PFSK-1 (cell line): ENCODE measurements at regions not wholly inside any gene's neighbourhood (a gene's known extent, or its start where the extent isn't known, plus 50 kb on each side); places are given as distances from the start of the nearest gene placed in this dataset.

ENCODE experiments used
- FOXP2 ChIP-seq: optimal IDR thresholded peaks from 2 replicates; pipeline ENCODE3; 2011; ENCODE audit warnings: borderline replicate concordance, control low read depth, inconsistent platforms; ENCODE audit not compliant: insufficient read depth; ENCODE audit errors: extremely low read length, extremely low read depth
- POLR2AphosphoS5 ChIP-seq: IDR thresholded peaks from 2 replicates; pipeline ENCODE4 v1.6.1; 2012; ENCODE audit warnings: low read depth, mild to moderate bottlenecking, control low read depth, low read length, moderate library complexity
- REST ChIP-seq, 2 experiments: IDR thresholded peaks; 2 replicates each; pipeline versions ENCODE4 v1.6.1 to v1.8.0; 2011 to 2012; ENCODE audit warnings: low read depth in 2 of 2, low read length in 2 of 2, control low read depth in 1 of 2, inconsistent platforms in 1 of 2, mild to moderate bottlenecking in 1 of 2, moderate library complexity in 1 of 2; ENCODE audit not compliant: insufficient read depth in 1 of 2
- SIN3A ChIP-seq: IDR thresholded peaks from 2 replicates; pipeline ENCODE4 v1.6.1; 2012; ENCODE audit warnings: mild to moderate bottlenecking, low read length, moderate library complexity, borderline replicate concordance; ENCODE audit not compliant: insufficient read depth
- TAF1 ChIP-seq: IDR thresholded peaks from 2 replicates; pipeline ENCODE4 v1.6.1; 2012; ENCODE audit warnings: low read length, control low read depth, borderline replicate concordance; ENCODE audit not compliant: insufficient read depth

GRCh38 chr9:29044959-29045358 is 1471.7 kb upstream of the C9orf72 start:
- TF ChIP-seq TAF1 (no peak), FOXP2 (no peak), REST (IDR thresholded peaks at IDR 0.05; ENCODE audit: insufficient read depth in 1 of 2, low read depth in 2 of 2, low read length in 2 of 2) (no peak), SIN3A (no peak), POLR2AphosphoS5 (no peak)

- TF ChIP-seq POLR2AphosphoS5 (no peak), SIN3A (no peak), FOXP2 (no peak), TAF1 (no peak), REST (IDR thresholded peaks at IDR 0.05; ENCODE audit: insufficient read depth in 1 of 2, low read depth in 2 of 2, low read length in 2 of 2) (no peak)
Observed at GRCh38 chr9:29060041-29060440, 1486.8 kb upstream of the C9orf72 start.

- TF ChIP-seq FOXP2 (no peak), SIN3A (no peak), POLR2AphosphoS5 (no peak), TAF1 (no peak), REST (IDR thresholded peaks at IDR 0.05; ENCODE audit: insufficient read depth in 1 of 2, low read depth in 2 of 2, low read length in 2 of 2) (no peak)
Observed at GRCh38 chr9:29062446-29062845, 1489.2 kb upstream of the C9orf72 start.

- TF ChIP-seq REST (IDR thresholded peaks at IDR 0.05; ENCODE audit: insufficient read depth in 1 of 2, low read depth in 2 of 2, low read length in 2 of 2) = no peak
- TF ChIP-seq FOXP2 = no peak
- no peak for TF ChIP-seq SIN3A
- no peak for TF ChIP-seq POLR2AphosphoS5
- TF ChIP-seq TAF1 = no peak
Observed at GRCh38 chr9:29063031-29063430, 1489.8 kb upstream of the C9orf72 start.

GRCh38 chr9:29066141-29066640 is 1492.9 kb upstream of the C9orf72 start:
- TF ChIP-seq POLR2AphosphoS5 = no peak
- no peak for TF ChIP-seq REST (IDR thresholded peaks at IDR 0.05; ENCODE audit: insufficient read depth in 1 of 2, low read depth in 2 of 2, low read length in 2 of 2)
- no peak for TF ChIP-seq SIN3A
- TF ChIP-seq FOXP2 = no peak
- no peak for TF ChIP-seq TAF1
